GM23338 (cell line): ENCODE measurements at regions not wholly inside any gene's neighbourhood (a gene's known extent, or its start where the extent isn't known, plus 50 kb on each side); places are given as distances from the start of the nearest gene placed in this dataset.

Source experiments
- ATAC-seq: fragments of 200-7000 bp; cut with Tn5 transposase; 3 replicates; pipeline ENCODE4 v1.9.1; 2020
- DNase-seq: peaks from one replicate; pipeline ENCODE4 v3.0.0-alpha.2; 2015; ENCODE audit warnings: low spot score
- H2AFZ ChIP-seq: fragments of 200-600 bp; sonication (generic); 2 replicates; pipeline ENCODE4 v1.8.0; 2016; ENCODE audit warnings: antibody characterized with exemption, mild to moderate bottlenecking, moderate library complexity
- H3F3A ChIP-seq: fragments of 200-600 bp; sonication (generic); replicated peaks from 2 replicates; pipeline ENCODE4 v1.8.0; 2017; ENCODE audit warnings: antibody characterized with exemption, mixed run types, low read depth
- H3K27ac ChIP-seq: fragments of 200-600 bp; sonication (generic); 2 replicates; pipeline ENCODE4 v1.6.1; 2016; ENCODE audit warnings: low read depth
- H3K27me3 ChIP-seq: fragments of 200-600 bp; sonication (generic); 2 replicates; pipeline ENCODE4 v1.8.0; 2016; ENCODE audit warnings: mild to moderate bottlenecking, mixed run types, moderate library complexity; ENCODE audit not compliant: insufficient read depth
- H3K36me3 ChIP-seq: fragments of 200-600 bp; sonication (generic); 2 replicates; pipeline ENCODE4 v1.8.0; 2016; ENCODE audit warnings: mild to moderate bottlenecking; ENCODE audit not compliant: insufficient read depth
- H3K4me1 ChIP-seq: fragments of 200-600 bp; sonication (generic); 2 replicates; pipeline ENCODE4 v1.8.0; 2016; ENCODE audit warnings: mild to moderate bottlenecking, moderate library complexity; ENCODE audit not compliant: insufficient read depth
- H3K4me2 ChIP-seq: fragments of 200-600 bp; sonication (generic); 2 replicates; pipeline ENCODE4 v1.7.1; 2017; ENCODE audit warnings: mixed run types
- H3K4me3 ChIP-seq: fragments of 200-600 bp; sonication (generic); 2 replicates; pipeline ENCODE4 v1.6.1; 2016; ENCODE audit warnings: mixed run types
- H3K79me2 ChIP-seq: fragments of 200-600 bp; sonication (generic); replicated peaks from 2 replicates; pipeline ENCODE4 v1.8.0; 2017; ENCODE audit warnings: mild to moderate bottlenecking; ENCODE audit not compliant: insufficient read depth
- H3K9me2 ChIP-seq: fragments of 200-600 bp; sonication (generic); 2 replicates; pipeline ENCODE4 v1.8.0; 2017; ENCODE audit not compliant: insufficient read depth
- H4K20me1 ChIP-seq: fragments of 200-600 bp; sonication (generic); replicated peaks from 2 replicates; pipeline ENCODE4 v1.8.0; 2017; ENCODE audit warnings: mild to moderate bottlenecking; ENCODE audit not compliant: insufficient read depth
- H3K27ac Mint-ChIP-seq: 2 replicates; pipeline ENCODE4 v1.8.0; 2020; ENCODE audit warnings: inconsistent platforms, mild to moderate bottlenecking, moderate library complexity, mixed read lengths
- H3K27me3 Mint-ChIP-seq: 3 replicates; pipeline ENCODE4 v1.8.0; 2022; ENCODE audit warnings: low read depth, mild to moderate bottlenecking, moderate library complexity, mixed read lengths, inconsistent platforms; ENCODE audit not compliant: insufficient read depth, poor library complexity
- H3K36me3 Mint-ChIP-seq: 3 replicates; pipeline ENCODE4 v1.8.0; 2021; ENCODE audit warnings: low read depth, mild to moderate bottlenecking, inconsistent platforms, moderate library complexity, mixed read lengths
- H3K4me1 Mint-ChIP-seq: 3 replicates; pipeline ENCODE4 v1.8.0; 2020; ENCODE audit warnings: mild to moderate bottlenecking, inconsistent platforms, mixed read lengths
- H3K4me3 Mint-ChIP-seq: 3 replicates; pipeline ENCODE4 v1.8.0; 2021; ENCODE audit warnings: moderate library complexity, mild to moderate bottlenecking, inconsistent platforms, mixed read lengths
- H3K9me3 Mint-ChIP-seq: 3 replicates; pipeline ENCODE4 v1.8.0; 2020; ENCODE audit warnings: moderate library complexity, mild to moderate bottlenecking, inconsistent platforms, mixed read lengths
- CREB1 ChIP-seq: fragments of 250-450 bp; sonication (Bioruptor Pico); IDR thresholded peaks from 2 replicates; pipeline ENCODE4 v1.5.0; 2020; ENCODE audit warnings: low read depth, mild to moderate bottlenecking, moderate library complexity
- EZH2 ChIP-seq: fragments of 200-600 bp; sonication (generic); IDR thresholded peaks from one replicate; pipeline ENCODE4 v1.8.0; 2017; ENCODE audit warnings: antibody characterized with exemption, mild to moderate bottlenecking, low read depth; ENCODE audit not compliant: unreplicated experiment
- EZH2phosphoT487 ChIP-seq: fragments of 200-600 bp; sonication (generic); IDR thresholded peaks from one replicate; pipeline ENCODE4 v1.8.1; 2018; ENCODE audit warnings: antibody characterized with exemption; ENCODE audit not compliant: unreplicated experiment
- JUNB ChIP-seq: IDR thresholded peaks from one replicate; pipeline ENCODE4 v1.6.1; 2016; ENCODE audit warnings: antibody characterized with exemption; ENCODE audit not compliant: unreplicated experiment
- NANOG ChIP-seq: IDR thresholded peaks from 2 replicates; pipeline ENCODE4 v1.6.1; 2016; ENCODE audit warnings: antibody characterized with exemption, borderline replicate concordance
- POLR2AphosphoS5 ChIP-seq: IDR thresholded peaks from 2 replicates; pipeline ENCODE4 v1.6.1; 2016; ENCODE audit warnings: antibody characterized with exemption, low read depth
- STAT1 ChIP-seq: IDR thresholded peaks from one replicate; pipeline ENCODE4 v1.6.1; 2016; ENCODE audit warnings: antibody characterized with exemption; ENCODE audit not compliant: unreplicated experiment
- ZNF114 ChIP-seq: fragments of 250-450 bp; sonication (Bioruptor Pico); IDR thresholded peaks from 2 replicates; pipeline ENCODE4 v1.5.0; 2020; ENCODE audit warnings: mild to moderate bottlenecking, moderate library complexity
- ZNF331 ChIP-seq: fragments of 250-450 bp; sonication (Bioruptor Pico); IDR thresholded peaks from 2 replicates; pipeline ENCODE4 v1.5.0; 2020; ENCODE audit warnings: low read depth, mild to moderate bottlenecking, moderate library complexity
- TF ChIP-seq, protein P1 (sequence below): IDR thresholded peaks from one replicate; pipeline ENCODE4 v1.6.1; 2018; ENCODE audit warnings: antibody characterized with exemption; ENCODE audit not compliant: unreplicated experiment
- TF ChIP-seq, protein P2 (sequence below): IDR thresholded peaks from 2 replicates; pipeline ENCODE4 v1.6.1; 2016; ENCODE audit warnings: antibody characterized with exemption
- TF ChIP-seq, protein P3 (sequence below), 2 experiments: fragments of 200-600 bp in 1 of 2; sonication (generic) in 1 of 2; conservative IDR thresholded peaks; 2 replicates each; pipeline versions ENCODE4 v1.5.1 to v1.6.1; 2016 to 2017; ENCODE audit warnings: antibody characterized with exemption in 2 of 2, low read depth in 2 of 2, mild to moderate bottlenecking in 2 of 2, moderate library complexity in 1 of 2

DNA sequence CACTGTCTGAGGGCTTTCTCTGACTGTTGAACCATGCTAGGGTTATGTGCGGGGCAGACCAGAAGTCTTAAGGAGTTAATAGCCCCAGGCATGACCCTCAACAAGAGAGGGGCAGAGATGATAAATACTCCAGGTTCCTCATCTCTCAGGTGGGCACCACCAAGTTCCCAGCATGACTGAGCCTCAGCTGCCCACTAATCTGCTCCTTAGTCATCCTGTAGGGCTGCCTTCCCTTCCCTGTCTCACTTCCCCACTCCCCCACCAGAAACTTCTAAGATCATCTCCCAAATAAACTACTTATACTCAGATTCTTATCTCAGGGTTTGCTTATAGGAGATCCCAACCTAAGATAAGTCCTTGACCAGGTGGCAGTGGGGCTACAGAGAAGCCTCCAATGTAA lies 101.7 kb upstream of the PRNP start (continued):
- TF ChIP-seq, protein P1, sequence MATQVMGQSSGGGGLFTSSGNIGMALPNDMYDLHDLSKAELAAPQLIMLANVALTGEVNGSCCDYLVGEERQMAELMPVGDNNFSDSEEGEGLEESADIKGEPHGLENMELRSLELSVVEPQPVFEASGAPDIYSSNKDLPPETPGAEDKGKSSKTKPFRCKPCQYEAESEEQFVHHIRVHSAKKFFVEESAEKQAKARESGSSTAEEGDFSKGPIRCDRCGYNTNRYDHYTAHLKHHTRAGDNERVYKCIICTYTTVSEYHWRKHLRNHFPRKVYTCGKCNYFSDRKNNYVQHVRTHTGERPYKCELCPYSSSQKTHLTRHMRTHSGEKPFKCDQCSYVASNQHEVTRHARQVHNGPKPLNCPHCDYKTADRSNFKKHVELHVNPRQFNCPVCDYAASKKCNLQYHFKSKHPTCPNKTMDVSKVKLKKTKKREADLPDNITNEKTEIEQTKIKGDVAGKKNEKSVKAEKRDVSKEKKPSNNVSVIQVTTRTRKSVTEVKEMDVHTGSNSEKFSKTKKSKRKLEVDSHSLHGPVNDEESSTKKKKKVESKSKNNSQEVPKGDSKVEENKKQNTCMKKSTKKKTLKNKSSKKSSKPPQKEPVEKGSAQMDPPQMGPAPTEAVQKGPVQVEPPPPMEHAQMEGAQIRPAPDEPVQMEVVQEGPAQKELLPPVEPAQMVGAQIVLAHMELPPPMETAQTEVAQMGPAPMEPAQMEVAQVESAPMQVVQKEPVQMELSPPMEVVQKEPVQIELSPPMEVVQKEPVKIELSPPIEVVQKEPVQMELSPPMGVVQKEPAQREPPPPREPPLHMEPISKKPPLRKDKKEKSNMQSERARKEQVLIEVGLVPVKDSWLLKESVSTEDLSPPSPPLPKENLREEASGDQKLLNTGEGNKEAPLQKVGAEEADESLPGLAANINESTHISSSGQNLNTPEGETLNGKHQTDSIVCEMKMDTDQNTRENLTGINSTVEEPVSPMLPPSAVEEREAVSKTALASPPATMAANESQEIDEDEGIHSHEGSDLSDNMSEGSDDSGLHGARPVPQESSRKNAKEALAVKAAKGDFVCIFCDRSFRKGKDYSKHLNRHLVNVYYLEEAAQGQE: no peak
- TF ChIP-seq JUNB (no peak), CREB1 (no peak), EZH2phosphoT487 (no peak), ZNF114 (no peak), NANOG (no peak), POLR2AphosphoS5 (no peak), STAT1 (no peak), EZH2 (no peak)
- TF ChIP-seq, protein P2, sequence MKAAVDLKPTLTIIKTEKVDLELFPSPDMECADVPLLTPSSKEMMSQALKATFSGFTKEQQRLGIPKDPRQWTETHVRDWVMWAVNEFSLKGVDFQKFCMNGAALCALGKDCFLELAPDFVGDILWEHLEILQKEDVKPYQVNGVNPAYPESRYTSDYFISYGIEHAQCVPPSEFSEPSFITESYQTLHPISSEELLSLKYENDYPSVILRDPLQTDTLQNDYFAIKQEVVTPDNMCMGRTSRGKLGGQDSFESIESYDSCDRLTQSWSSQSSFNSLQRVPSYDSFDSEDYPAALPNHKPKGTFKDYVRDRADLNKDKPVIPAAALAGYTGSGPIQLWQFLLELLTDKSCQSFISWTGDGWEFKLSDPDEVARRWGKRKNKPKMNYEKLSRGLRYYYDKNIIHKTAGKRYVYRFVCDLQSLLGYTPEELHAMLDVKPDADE: no peak

- no peaks in the 10 kb centered on the region for H3K36me3 ChIP-seq
- no peaks in the 10 kb centered on the region for H3F3A ChIP-seq
- H3K4me2 ChIP-seq: 0 out of 2 replicates have a peak overlapping the region, but pooled peaks have one; percentile 3
- peaks cover 9% of the 10 kb centered on the region for H3K4me1 ChIP-seq
- Mint-ChIP-seq H3K9me3 (no peaks in the 10 kb centered on the region), H3K36me3 (no peaks in the 10 kb centered on the region), H3K4me3 (no peak overlapping the region), H3K4me1 (peaks cover 13% of the 10 kb centered on the region), H3K27me3 (peaks cover 7% of the 10 kb centered on the region), H3K27ac (no peak overlapping the region)
- H3K9me2 ChIP-seq: peaks cover 8% of the 10 kb centered on the region; the same call in 1 of the 2 replicates
- H3K27me3 ChIP-seq: peaks cover 17% of the 10 kb centered on the region
- H2AFZ ChIP-seq: no peak overlapping the region
- H4K20me1 ChIP-seq: no peaks in the 10 kb centered on the region
- no peak overlapping the region for H3K27ac ChIP-seq
- no peaks in the 10 kb centered on the region for H3K79me2 ChIP-seq
- ATAC-seq (peak; percentile 90), DNase-seq (peak; percentile 74)
- H3K4me3 ChIP-seq: no peak overlapping the region
- TF ChIP-seq ZNF331 (CRISPR knock-in tag) (no peak), ZNF114 (no peak), POLR2AphosphoS5 (no peak), CREB1 (no peak)
- TF ChIP-seq, protein P1: no peak
- TF ChIP-seq, protein P3, sequence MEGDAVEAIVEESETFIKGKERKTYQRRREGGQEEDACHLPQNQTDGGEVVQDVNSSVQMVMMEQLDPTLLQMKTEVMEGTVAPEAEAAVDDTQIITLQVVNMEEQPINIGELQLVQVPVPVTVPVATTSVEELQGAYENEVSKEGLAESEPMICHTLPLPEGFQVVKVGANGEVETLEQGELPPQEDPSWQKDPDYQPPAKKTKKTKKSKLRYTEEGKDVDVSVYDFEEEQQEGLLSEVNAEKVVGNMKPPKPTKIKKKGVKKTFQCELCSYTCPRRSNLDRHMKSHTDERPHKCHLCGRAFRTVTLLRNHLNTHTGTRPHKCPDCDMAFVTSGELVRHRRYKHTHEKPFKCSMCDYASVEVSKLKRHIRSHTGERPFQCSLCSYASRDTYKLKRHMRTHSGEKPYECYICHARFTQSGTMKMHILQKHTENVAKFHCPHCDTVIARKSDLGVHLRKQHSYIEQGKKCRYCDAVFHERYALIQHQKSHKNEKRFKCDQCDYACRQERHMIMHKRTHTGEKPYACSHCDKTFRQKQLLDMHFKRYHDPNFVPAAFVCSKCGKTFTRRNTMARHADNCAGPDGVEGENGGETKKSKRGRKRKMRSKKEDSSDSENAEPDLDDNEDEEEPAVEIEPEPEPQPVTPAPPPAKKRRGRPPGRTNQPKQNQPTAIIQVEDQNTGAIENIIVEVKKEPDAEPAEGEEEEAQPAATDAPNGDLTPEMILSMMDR (conservative IDR thresholded peaks at IDR 0.05; ENCODE audit: low read depth in 2 of 2): peak; percentile 16 to 48; a peak in 2 of 4 replicates
Observed at GRCh38 chr20:4581838-4582237, 104.4 kb upstream of the PRNP start.
